ENCODE measurements at regions not wholly inside any gene's neighbourhood (a gene's known extent, or its start where the extent isn't known, plus 50 kb on each side); places are given as distances from the start of the nearest gene placed in this dataset.

DNA sequence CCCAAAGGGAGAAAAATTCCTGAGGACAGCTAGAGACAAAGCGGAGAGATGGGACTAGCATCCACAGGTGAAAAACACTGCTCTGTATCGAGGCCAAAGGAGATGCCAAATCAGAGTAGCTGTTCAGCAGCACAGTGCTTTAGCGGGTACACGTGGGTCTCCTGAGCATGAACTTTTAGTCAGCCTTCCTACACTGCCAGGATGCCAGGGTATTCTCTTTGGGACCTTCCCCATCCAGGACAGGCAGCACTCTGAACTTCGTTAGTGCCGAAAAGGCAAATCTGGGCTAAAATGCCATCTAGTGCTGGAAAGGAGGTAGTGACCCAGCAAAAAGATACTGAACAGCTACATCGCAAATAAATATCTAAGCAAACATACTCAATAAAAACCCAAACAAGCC, 64.9 kb downstream of the C6orf58 start:
- H3K9me3 Mint-ChIP-seq, result no peaks in the 10 kb centered on the region
- H3K27ac Mint-ChIP-seq, result no peak overlapping the region
- CTCF ChIA-PET, result interaction anchor here (1.0 to 2.5 kb wide), 4 partner anchors 42 to 686 kb away, joined by 3 to 9 read pairs (median 3); no protein-coding TSS in a partner anchor
- H3K4me3 Mint-ChIP-seq, result no peak overlapping the region
- H3K36me3 Mint-ChIP-seq (ENCODE audit: low read depth), result no peaks in the 10 kb centered on the region
- H3K4me1 Mint-ChIP-seq, result no peaks in the 10 kb centered on the region
- POLR2A ChIA-PET, result no interaction called here
- DNase-seq, result no peak
- peaks cover 5% of the 10 kb centered on the region for H3K27me3 Mint-ChIP-seq
